ENCODE measurements at regions not wholly inside any gene's neighbourhood (a gene's known extent, or its start where the extent isn't known, plus 50 kb on each side); places are given as distances from the start of the nearest gene placed in this dataset.

GRCh38 chr17:34413443-34414119 lies 50.5 kb upstream of the CCL1 start:
- no peak for DNase-seq

- DNase-seq = peak; percentile 11
Measured at GRCh38 chr17:34412965-34413441, 50.0 kb upstream of the CCL1 start.
